SK-N-SH treated with all-trans-retinoic acid at 6 μM for 48 hours (cell line): ENCODE measurements at regions not wholly inside any gene's neighbourhood (a gene's known extent, or its start where the extent isn't known, plus 50 kb on each side); places are given as distances from the start of the nearest gene placed in this dataset.

ENCODE experiments used
- ARNTL ChIP-seq: fragments of 450-650 bp; formaldehyde crosslinking; IDR thresholded peaks from 2 replicates; pipeline ENCODE4 v1.5.0; 2020; ENCODE audit warnings: low read depth, mild to moderate bottlenecking, moderate library complexity, borderline replicate concordance
- GLIS3 ChIP-seq: fragments of 250-450 bp; sonication (Bioruptor Pico); IDR thresholded peaks from 2 replicates; pipeline ENCODE4 v1.5.0; 2020; ENCODE audit warnings: mild to moderate bottlenecking, moderate library complexity
- ISL1 ChIP-seq: fragments of 250-450 bp; sonication (Bioruptor Pico); IDR thresholded peaks from 2 replicates; pipeline ENCODE4 v2.1.2; 2022; ENCODE audit warnings: mild to moderate bottlenecking, moderate library complexity
- PATZ1 ChIP-seq: fragments of 250-450 bp; sonication (Bioruptor Pico); IDR thresholded peaks from 2 replicates; pipeline ENCODE4 v1.8.0; 2020; ENCODE audit warnings: mild to moderate bottlenecking, moderate library complexity, borderline replicate concordance
- RARB ChIP-seq: fragments of 250-450 bp; sonication (Bioruptor Pico); IDR thresholded peaks from 2 replicates; pipeline ENCODE4 v1.8.0; 2021; ENCODE audit warnings: mild to moderate bottlenecking, moderate library complexity
- ZFP3 ChIP-seq: fragments of 250-450 bp; sonication (Bioruptor Pico); IDR thresholded peaks from 2 replicates; pipeline ENCODE4 v1.5.0; 2020; ENCODE audit warnings: mild to moderate bottlenecking, moderate library complexity
- ZNF565 ChIP-seq: fragments of 450-650 bp; formaldehyde crosslinking; conservative IDR thresholded peaks from 2 replicates; pipeline ENCODE4 v1.5.0; 2020; ENCODE audit warnings: low read depth, mild to moderate bottlenecking, moderate library complexity
- TF ChIP-seq, protein P1 (sequence below): fragments of 250-450 bp; sonication (Bioruptor Pico); IDR thresholded peaks from 2 replicates; pipeline ENCODE4 v1.5.1; 2021; ENCODE audit warnings: mild to moderate bottlenecking, moderate library complexity

DNA sequence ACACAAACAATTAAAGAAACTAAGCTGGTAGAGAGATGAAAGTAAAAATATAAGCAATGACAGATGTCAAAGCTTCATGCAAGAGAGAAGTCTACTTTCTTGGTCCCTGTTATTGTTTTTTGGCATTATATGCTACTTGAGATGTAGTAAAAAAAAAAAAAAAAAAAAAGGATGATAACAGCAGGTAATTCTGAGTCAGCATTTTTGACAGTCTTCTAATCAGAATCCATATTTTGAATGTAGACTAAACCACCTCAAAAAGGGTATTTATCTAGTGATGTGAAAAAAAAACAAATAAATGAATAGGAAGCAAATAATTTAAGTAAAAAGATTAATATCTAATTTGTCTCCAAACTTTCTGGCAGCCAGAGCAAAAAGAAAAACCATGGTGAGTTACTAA is 422.2 kb upstream of the CPEB2 start:
- TF ChIP-seq GLIS3 (CRISPR knock-in tag) (no peak), ZNF565 (CRISPR knock-in tag) (no peak), RARB (CRISPR knock-in tag) (no peak), ISL1 (no peak), ZFP3 (CRISPR knock-in tag) (no peak), PATZ1 (CRISPR knock-in tag) (no peak), ARNTL (CRISPR knock-in tag) (no peak)
- TF ChIP-seq, protein P1, sequence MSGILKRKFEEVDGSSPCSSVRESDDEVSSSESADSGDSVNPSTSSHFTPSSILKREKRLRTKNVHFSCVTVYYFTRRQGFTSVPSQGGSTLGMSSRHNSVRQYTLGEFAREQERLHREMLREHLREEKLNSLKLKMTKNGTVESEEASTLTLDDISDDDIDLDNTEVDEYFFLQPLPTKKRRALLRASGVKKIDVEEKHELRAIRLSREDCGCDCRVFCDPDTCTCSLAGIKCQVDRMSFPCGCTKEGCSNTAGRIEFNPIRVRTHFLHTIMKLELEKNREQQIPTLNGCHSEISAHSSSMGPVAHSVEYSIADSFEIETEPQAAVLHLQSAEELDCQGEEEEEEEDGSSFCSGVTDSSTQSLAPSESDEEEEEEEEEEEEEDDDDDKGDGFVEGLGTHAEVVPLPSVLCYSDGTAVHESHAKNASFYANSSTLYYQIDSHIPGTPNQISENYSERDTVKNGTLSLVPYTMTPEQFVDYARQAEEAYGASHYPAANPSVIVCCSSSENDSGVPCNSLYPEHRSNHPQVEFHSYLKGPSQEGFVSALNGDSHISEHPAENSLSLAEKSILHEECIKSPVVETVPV (CRISPR knock-in tag), result no peak
